GM19397 (cell line): ENCODE measurements at regions not wholly inside any gene's neighbourhood (a gene's known extent, or its start where the extent isn't known, plus 50 kb on each side); places are given as distances from the start of the nearest gene placed in this dataset.

Source experiments
- ATAC-seq: cut with Tn5 transposase; IDR thresholded peaks from one replicate; pipeline ENCODE4 v1.9.1; 2021; ENCODE audit warnings: mild to moderate bottlenecking, moderate library complexity; ENCODE audit not compliant: unreplicated experiment

- ATAC-seq, result no peak
Observed at GRCh38 chr2:41894563-41895333, 153.1 kb upstream of the PKDCC start.

GRCh38 chr2:41895334-41895664 lies 152.5 kb upstream of the PKDCC start:
- ATAC-seq, result no peak

- ATAC-seq, result peak; percentile 72
Observed at GRCh38 chr2:41896186-41896846, 151.5 kb upstream of the PKDCC start.

- no peak for ATAC-seq
Observed at GRCh38 chr2:41899189-41899588, 148.6 kb upstream of the PKDCC start.

- no peak for ATAC-seq
Observed at GRCh38 chr2:41900101-41900577, 147.7 kb upstream of the PKDCC start.

- no peak for ATAC-seq
Observed at GRCh38 chr2:41902897-41903296, 144.9 kb upstream of the PKDCC start.

- no peak for ATAC-seq
Observed at GRCh38 chr2:41903474-41904135, 144.2 kb upstream of the PKDCC start.

- ATAC-seq, result no peak
Observed at GRCh38 chr2:41904459-41904858, 143.4 kb upstream of the PKDCC start.

GRCh38 chr2:41905597-41906337 lies 142.1 kb upstream of the PKDCC start:
- ATAC-seq, result no peak

- ATAC-seq, result no peak
Observed at GRCh38 chr2:41906338-41906725, 141.5 kb upstream of the PKDCC start.

- ATAC-seq, result no peak
Observed at GRCh38 chr2:41907141-41907540, 140.7 kb upstream of the PKDCC start.

GRCh38 chr2:41907771-41908207 lies 140.0 kb upstream of the PKDCC start:
- ATAC-seq, result no peak

- ATAC-seq, result no peak
Observed at GRCh38 chr2:41908349-41908748, 139.5 kb upstream of the PKDCC start.

GRCh38 chr2:41909584-41909983 lies 138.2 kb upstream of the PKDCC start:
- no peak for ATAC-seq

- ATAC-seq, result no peak
Observed at GRCh38 chr2:41910126-41910525, 137.7 kb upstream of the PKDCC start.

- no peak for ATAC-seq
Observed at GRCh38 chr2:41911033-41911432, 136.8 kb upstream of the PKDCC start.

- no peak for ATAC-seq
Observed at GRCh38 chr2:41912337-41912736, 135.5 kb upstream of the PKDCC start.

GRCh38 chr2:41912776-41913175 lies 135.0 kb upstream of the PKDCC start:
- ATAC-seq, result no peak

GRCh38 chr2:41913311-41913710 lies 134.5 kb upstream of the PKDCC start:
- ATAC-seq, result no peak

- ATAC-seq, result no peak
Observed at GRCh38 chr2:41913921-41914609, 133.8 kb upstream of the PKDCC start.

GRCh38 chr2:41914936-41915335 lies 132.9 kb upstream of the PKDCC start:
- no peak for ATAC-seq
